ENCODE measurements at regions not wholly inside any gene's neighbourhood (a gene's known extent, or its start where the extent isn't known, plus 50 kb on each side); places are given as distances from the start of the nearest gene placed in this dataset.
A peak's percentile ranks its signal among the peaks of the same experiment; 100 is the strongest.
"Not testable (repeated sequence)": the region's sequence is repeated elsewhere in the genome, so short reads cannot be mapped to it uniquely, and the experiment has no call there.

DNA sequence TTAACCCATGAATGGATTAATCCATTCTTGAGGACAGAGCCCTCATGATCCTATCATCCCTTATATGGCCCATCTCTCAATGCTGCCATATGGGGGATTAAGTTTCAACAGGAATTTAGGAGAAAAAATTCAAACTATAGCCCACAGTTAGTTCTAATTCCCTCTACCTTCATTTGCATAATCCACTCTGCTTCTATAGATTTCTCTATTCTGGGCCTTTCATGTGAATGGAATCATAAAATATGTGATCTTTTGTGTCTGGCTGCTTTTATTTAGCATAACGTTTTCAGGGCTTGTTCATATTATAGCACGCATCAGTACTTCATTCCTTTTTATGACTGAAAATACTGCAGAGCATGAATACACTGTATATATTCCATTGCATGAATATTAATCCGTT, 55.4 kb downstream of the CTSL start:
- DNase-seq, result no peak

DNA sequence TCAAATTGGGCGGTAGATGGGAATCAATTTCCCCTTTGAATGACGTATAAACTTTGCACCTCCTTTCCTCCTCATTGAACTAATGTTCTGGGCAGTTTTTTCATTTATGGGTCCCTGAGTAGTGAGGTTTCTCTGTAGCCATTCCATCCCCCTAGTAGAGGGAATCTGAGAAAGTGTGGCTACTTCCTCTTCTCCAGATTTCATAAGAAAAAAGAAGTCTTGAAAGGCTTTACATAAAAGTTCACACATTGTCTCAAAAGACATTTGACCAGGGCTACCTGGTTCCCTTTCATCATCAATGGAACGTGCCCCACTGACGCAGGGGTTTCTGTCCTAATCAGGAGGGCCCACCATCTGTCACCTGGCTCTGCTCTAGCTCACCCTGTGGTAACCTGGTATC, 57.3 kb downstream of the CTSL start:
- DNase-seq, result no peak

DNA sequence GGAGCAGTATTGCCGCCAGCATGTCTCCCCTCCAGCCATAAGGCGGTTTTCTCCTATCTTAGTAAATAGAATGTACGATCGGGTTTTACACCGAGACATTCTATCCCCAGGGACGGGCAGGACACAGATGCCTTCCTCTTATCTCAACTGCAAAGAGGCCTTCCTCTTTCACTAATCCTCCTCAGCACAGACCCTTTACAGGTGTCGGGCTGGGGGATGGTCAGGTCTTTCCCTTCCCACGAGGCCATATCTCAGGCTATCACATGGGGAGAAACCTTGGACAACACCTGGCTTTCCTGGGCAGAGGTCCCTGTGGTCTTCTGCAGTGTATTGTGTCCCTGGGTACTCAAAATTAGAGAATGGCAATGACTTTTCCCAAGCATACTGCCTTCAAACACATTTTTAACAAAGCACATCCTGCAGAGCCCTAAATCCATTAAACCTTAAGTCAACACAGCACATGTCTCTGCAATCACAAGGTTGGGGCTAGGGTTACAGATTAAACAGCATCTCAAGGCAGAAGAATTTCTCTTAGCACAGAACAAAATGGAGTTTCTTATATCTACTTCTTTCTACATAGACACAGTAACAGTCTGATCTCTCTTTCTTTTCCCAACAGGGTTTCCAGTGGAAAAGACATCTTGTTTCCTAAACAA, 59.5 kb downstream of the CTSL start:
- DNase-seq, result not testable (repeated sequence)

DNA sequence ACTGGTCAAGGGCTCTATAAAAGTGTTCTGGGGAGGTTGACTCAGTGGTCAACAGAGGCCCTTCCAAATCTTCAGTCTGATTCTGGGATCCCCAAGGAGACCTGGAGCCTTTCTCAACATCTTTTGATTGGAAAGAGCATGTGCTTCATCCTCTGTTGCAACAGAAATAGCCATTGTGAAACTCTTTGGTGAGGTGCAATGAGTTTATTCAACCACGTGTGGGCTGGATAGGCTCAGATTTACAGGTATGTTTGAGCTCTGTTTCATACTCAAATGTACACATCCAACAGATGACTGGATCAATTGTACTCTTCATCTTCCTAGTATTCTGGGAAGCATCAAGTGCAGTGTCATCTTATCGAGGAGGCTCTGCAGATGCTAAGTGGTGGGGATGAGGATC, 60.5 kb downstream of the CTSL start:
- no peak for DNase-seq

DNA sequence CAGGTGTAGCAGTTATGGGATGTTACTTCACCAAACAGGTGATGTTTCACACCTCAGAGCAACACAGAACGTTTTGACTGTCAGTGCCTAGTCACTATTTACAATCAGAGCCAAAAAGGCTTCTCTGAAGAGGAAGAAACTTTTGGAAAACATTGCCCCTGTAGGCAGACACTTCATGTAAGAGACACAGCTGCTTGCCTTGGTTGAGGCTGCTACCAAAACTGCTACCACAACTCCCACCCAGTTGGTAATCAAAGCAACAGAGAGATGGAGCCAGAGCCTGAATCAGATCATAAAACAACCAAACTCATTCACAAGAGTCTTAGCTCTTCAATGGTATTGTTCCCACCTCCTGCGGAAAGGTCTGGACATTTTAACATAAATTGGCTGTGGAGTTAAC, 61.0 kb downstream of the CTSL start:
- DNase-seq, result no peak

DNA sequence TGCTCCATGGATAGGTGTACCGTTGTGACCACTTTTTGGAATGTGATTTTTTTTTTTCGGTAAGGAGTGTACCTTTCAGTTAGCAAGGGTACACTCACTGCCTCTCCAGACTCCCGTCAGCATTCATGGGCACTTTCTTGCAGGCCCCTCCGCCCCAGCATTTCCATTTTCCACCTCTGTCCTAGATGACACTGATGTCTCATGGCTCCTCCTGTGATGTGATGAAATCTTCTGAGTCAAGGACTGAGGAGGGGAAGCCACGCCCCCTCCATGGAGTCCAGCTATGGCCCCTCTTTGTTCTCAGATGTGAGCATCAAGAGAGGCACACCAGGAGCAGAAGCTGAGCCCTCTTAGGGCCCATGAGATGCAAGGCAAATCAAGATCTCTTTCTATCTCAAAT, 61.8 kb downstream of the CTSL start:
- no peak for DNase-seq

DNA sequence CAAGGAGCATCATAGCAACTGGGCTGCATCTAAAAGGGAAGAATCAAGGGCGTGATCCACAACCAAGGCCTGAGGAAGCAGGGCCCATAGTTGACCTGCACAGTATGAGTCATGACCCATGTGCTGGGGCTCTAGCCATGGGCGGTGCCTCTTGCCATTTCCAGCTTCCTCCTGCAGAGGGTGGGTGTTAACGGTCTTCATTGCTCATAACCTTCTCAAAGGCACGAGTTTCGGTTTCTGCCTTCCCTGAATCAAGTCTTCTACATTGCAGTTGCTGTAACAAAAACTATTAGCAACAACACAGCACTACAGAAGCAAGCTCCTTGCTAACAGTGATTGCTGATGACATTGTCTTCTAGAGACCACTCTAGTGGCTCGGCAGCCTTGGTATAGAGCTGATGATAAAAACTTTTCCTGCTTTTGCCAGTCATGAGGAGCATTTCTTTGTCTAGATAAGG, 66.9 kb downstream of the CTSL start:
- DNase-seq, result peak; percentile 11

DNA sequence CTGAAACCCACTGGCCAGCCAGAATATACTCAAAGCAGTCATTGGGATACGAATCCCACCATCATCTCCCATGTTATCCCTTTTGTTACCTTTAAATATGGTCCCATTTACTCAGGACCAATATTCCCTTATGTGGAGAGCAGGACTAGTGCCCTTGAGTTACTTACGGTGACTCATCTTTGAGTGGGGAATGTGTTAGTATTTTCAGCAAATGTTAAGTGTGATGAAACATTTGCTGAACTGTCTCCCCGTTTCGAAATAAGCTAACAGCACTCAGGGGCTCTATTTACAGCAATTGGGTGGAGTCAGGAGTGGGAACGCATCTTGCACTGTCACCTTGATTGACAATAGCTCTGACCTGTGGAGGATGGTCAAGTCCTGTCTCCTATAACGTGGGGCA, 67.4 kb downstream of the CTSL start:
- DNase-seq, result no peak

DNA sequence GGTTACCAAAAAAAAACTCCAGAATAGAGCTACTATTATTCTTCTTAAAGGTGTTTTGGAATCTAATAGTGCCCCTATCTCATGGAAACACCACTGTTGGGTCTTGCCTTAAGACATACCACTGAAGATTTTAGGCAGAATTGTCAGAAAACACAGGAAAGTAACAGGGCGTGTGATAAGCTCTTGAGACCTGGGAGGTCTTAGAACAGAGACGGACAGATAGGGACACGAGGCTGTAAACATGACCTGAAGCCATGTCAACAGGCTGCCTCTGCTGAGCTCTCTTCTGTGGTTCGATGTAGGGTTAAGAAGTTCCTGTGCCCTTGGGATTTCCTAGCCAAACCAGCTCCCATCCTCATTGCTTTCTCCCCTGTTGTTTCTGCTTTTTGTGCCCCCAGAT, 69.3 kb downstream of the CTSL start:
- DNase-seq, result no peak

DNA sequence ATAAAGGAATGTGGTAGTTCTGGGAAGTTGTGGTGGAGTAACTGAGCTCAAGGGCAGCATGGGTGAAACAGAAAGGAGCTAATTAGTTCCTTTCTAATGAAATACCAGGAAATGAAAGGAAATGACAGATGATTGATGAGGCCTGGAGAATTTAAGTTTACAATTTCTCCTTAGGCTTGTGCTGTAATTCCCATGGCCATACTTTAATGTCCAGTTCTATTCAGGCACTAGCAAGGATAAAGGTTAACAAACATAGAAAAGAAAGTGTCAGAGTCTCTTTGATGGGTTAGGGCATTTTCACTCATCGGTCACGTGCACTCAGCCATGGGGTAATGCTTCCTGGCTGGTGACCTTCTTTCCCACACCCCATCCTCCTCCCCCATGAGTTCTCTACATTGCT, 70.3 kb downstream of the CTSL start:
- DNase-seq, result no peak

DNA sequence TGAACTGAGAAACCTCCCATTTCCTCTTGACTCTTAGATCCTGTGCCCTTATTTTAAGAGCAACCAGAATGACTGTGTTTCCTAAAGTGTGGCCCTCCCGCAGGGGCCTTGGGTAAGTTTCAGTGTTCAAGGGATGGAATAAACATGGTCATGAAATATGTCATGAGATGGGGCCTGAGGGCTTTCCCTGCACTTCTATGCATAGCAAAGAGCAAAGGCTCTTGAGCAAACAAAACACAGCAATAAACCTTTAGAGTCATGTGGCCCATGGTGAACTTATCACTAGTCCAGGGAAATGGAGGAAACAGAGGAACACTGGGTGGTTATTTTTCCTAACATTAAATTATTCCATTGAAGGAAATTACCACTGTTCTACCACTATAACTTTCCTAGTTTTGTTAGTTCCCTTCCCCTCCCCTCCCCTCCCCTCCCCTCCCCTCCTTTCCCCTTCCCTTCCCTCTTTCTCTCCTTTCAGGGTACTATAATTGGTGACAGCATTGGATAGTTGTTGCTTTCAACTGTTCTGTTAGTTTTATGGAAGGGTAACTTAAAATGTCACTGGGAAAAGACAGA, 72.4 kb downstream of the CTSL start:
- no peak for DNase-seq

DNA sequence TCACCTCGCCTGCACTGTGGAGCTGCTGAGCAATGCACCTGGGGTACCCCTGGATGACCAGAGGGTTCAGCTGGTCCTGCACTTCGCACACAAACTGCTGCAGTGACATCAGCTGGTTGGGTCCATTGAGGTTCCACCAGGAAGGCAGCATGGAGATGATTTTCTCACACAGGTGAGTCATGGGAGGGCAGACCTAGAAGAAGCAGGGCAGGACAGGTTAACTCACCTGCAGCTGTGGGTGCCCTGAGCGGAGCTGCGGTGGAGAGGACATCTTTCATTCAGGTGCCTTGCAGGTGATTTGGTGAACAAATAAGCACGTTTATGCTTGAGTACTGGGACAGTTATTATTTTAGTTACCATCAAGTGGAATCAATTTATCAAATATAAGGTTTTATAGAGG, 73.6 kb downstream of the CTSL start:
- DNase-seq, result no peak

DNA sequence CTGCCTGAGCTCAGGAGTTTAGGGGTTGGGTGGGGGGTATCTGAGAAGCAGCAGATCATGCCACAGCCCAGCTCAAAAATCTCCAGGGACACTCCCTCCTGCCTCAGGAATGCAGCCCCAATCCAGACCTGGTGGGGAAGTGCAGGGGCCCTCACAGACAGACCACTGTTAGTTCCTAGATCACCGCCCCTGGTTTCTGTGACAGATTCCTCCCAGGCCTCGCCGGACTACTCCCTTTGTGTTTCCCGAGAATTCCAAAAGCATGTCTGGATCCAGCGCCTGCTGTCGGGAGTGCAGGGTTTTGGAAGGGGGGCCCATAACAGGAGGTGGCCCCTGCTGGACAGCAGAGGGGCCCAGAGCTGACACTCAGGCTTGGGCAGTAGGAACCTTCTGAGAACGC, 74.5 kb downstream of the CTSL start:
- DNase-seq, result no peak

DNA sequence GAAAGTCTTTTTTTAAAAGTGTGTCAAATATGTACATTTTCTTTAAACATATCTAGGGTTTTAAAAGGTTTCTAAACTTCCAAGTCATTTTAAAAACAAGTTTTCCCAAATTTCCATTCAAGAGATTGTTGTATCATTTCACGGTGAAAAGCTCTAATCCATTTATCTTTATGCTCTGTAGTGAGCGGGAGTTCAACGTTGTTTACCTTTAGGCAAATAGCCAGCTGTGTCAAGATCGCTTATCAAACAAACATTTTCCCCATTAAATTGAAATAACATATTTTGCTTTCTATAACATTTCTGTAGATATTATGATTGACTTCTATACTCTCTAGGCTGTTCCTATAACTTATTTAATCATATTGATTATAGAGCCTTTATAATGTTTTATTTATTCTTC, 75.1 kb downstream of the CTSL start:
- DNase-seq, result no peak

DNA sequence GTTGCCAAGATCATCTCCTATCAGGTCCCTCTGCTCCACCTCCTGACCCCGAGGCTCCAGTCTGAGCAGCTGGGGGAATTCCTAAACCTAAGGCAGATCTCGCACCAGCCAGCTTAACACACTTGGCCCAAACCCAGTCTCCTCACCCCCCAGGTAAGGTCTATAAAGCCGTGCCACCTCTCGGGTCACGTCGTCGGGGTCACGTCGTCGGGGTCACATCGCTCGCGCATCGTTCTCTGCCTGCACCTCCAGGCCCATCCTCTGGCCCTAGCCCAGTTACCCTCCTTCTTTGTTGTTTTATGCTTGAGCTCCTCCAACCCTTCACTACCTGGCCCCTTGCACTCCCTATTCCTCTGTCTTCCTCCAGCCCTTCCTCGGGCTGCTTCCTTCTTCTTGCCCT, 77.2 kb downstream of the CTSL start:
- no peak for DNase-seq

DNA sequence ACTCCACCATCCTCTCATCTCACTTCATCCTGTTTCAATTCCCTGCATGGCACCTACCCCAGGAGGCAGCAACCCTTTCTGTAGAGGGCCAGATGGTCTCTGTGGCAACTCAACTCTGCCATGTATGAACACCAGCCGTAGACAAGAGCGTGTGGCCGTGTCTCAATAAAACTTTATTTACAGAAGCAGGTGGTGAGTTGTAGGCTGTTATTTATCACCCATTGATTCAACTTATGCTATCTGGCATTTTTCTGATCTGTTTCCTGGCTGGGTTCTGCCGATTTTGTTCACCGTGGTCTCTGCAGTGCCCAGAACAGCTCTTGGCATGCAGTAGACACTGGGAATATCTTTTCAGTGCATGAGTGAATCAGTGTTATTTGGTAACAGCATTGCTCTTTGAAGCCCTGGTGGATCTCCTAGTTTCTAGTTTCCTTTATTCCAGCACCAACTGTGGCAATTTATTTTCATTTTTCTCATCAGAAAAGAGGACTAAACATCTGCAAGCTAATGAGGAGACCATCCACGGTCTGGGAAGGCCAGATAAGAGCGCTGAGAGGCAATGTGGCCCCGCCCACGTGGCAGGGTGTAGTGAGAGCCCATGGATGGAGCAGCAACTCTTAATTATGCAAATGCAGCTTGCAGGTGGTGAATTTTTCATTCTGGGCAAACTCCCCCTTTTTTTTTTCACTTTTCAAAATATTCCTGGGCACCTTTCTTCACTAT, 77.9 kb downstream of the CTSL start:
- DNase-seq, result no peak

DNA sequence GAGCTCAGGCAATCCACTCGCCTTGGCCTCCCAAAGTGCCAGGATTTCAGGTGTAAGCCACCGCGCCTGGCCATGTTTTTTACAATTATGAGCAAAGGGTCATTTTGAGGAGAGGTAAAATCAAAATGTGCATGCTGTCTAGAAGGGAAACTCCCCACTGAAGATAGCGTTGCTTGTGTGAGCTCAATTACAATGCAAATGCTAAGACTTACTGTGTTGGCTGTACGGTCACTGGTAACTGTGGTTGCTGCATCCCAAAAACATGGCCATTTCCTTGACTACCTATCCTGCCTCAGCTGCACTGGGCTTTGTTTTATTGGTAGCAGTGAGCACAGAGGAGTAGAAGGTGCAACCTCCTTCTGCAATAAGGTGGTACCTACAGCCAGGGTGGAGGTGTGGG, 77.4 kb upstream of the SPATA31E1 start:
- DNase-seq, result no peak

DNA sequence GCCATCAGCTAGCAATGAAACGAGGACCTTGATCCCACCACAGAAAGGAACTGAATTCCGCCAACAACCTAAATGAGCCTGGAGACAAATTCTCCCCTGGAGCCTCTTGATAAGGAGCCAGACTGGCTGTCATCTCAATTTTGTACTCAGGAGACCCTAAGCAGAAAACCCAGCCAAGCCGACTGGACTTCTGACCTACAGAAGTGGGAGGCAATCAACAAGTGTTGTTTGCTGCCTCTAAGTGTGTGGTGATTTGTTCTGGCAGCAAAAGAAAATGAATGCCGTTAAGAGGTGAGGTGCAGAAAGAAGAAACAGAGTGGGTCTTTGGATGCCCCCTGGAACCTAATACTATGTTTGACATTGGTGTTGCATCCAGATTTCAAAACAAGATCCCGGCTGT, 72.7 kb upstream of the SPATA31E1 start:
- no peak for DNase-seq

DNA sequence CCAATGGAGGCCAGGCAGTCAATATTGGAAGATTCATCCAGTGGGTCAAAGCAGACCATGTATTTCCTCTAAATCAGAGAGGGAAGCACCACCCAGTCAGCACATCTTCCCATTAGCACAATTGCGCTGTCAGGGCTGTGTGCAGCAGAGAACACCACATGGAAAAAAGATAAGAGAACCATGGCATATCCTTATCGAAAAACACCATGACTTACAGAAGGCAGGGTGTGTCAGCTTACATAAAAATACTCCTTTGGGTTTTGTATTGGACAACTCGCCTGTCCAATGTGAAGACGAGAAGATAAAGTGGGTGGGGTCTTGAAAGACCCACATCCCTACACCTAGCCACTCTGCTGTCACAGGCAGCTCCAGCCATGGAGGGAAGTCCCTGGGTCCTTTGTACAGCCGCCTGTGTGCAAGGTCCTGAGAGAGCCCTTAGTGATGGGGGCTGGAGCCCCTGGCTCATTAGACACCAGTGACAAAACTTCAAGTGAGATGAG, 71.9 kb upstream of the SPATA31E1 start:
- DNase-seq, result no peak

DNA sequence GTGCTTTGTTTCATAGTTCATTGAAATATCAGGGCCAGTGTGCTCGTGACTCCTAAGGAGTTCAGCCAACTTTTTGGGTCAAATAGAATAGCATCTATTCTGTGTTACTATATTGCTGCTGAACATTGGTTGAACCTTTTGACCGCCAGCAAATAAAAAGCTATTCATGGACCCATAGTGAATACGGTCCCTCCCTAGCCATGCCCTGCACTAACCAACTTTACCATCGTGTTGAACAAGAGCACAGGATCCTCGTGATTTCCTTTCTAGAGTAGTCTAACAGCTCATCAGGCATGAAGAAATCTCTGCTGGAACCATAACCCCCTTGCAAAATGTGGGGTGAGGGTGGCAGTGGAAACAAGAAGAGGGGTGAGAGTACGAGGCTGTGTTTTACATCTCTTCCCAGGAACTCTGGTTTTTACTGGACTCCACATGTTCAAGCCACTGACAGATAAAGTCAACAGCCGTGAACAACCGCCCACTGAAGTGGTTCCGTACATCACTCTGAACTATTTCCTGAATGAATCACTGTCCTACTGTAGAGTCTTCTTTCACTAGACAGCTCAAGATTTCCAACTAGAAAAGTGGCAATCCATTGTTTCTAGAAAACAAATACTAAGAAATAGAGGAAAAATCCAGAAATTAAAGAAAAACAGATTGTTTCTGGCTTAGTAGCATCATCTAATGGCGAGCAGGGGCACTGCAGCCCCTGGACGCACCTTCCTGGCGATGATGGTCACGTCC, 70.1 kb upstream of the SPATA31E1 start:
- DNase-seq, result no peak

DNA sequence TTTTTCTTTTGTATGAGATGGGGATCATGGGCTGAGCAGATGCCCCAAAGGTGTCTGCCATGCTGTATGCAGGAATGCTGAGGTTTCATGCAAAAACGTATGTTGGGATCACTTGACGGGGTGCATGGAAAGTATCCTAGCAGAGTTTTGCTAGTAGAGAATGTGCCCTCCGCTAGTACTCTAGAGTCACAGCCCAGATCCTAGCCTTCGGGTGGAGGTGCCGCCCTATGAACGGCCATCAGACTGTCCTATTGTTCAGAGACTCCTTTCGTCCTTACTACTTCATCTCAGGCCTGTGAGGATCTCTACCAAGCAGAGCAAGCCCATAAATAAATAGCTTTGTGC, 69.6 kb upstream of the SPATA31E1 start:
- no peak for DNase-seq

DNA sequence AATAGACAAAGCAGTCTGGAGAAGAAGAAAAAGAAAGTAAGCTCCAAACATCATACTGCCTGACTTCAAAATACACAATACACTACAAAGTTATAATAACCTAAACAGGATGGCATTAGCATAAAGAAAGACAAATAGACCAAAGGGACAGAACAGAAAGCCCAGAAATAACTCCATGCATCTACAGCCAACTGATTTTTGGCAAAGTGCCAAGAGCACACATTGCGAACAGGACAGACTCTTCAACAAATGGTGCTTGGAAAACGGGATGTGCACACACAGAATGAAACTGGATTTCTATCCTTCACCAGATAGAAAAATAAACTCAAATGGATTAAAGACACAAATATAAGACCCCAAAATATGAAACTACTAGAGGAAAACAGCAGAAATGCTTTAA, 66.6 kb upstream of the SPATA31E1 start:
- DNase-seq, result peak; percentile 51

DNA sequence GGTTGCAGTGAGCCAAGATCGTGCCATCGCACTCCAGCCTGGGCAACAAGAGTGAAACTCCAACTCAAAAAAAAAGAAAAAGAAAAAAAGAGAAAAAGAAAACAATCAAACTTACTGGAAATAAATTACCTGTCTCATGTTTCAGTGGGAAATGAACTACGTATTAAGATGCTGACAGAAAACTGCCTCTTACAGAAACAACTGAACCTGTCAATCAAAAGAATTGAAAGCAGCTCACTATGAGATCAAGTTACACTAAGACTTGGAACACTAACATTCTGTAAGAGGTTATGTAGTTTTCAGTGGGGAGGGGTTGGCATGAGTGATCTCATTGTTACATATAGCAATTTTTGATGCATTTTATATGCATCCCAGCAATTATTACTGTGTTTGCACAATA, 64.4 kb upstream of the SPATA31E1 start:
- no peak for DNase-seq

Measured in muscle of arm (tissue), 1 donor.